NCI-H1105 treated with DMSO at 0.1 percent for 48 hours (cell line): ENCODE measurements at regions not wholly inside any gene's neighbourhood (a gene's known extent, or its start where the extent isn't known, plus 50 kb on each side); places are given as distances from the start of the nearest gene placed in this dataset.

ENCODE experiments used
- DNase-seq: peaks from one replicate; lab custom pipeline; 2025; lab: John Stamatoyannopoulos, UW

DNA sequence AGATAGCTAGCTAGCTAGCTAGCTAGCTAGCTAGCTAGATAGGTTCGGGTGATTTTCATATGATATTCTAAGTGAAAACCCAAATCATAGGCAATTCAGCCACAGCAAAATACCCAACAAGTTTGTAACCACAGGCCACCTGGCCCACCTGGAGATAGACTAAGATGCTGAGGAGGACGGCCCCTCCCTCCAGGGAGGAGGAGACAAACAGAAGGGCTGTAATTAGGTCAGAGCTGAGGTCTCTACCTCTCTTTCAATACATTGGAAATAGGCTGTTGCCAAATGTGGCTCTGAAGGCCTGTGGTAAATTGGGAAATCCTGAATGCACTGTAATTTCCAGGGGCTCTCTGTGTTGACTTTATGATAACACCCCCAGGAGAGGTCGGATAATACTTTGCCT, 382.2 kb downstream of the FGF9 start:
- DNase-seq: no peak

DNA sequence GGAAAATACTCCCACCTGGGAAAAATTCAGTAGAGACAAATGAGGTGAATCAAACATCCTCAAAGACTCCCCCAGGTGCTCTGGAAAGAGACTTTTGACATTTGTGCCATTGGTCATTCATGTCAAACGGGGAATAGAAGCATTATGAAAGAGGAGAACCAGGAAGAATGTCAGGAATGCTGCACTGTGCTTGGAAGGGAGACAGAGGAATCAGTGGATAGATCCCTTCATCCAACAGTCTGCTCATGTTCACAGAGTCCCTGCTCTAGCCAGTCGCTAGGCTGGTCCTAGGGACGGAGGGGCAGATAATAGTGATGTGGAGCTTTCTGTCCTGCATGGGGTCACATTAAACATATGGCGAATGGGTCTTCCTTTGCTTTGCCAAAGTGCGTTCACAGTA, 384.4 kb downstream of the FGF9 start:
- no peak for DNase-seq

DNA sequence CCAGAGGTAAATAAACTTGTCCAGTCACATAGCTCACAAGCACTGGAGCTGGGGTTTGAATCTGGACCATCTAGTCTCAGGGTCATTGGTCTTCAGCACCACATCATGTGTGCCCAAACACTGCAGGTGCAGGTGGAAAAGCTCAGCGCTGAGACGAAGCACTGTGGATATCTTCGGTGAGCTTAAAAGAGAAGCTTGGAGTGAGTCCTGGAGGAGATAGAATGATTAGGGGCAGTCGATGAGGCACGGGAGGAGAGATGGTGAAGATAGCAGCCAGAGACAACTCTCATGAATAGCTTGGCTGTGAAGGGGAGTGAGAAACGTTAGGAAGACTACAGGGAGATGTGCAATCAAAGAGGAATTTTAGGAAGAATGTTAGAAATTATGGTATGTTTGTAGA, 389.3 kb downstream of the FGF9 start:
- no peak for DNase-seq

DNA sequence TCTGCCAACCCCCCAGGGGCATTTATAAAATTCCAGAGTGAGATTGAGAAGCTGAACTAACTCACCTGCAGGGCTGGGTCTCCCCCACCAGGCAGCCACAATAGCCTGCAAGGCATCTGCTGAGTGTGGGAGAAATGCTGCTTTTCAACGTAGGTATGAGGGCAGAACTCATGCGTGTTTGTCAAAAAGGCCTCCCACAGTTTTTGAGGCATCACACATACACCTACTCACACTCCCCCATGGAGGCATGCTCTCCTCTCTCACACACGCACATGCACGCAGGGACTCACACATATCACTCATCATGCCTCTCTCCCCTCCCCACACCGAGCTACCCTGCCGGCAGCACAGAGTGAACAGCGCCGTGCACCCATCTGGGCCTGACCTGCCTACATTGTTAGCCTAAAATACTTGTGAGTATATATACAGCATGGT, 390.5 kb downstream of the FGF9 start:
- no peak for DNase-seq

DNA sequence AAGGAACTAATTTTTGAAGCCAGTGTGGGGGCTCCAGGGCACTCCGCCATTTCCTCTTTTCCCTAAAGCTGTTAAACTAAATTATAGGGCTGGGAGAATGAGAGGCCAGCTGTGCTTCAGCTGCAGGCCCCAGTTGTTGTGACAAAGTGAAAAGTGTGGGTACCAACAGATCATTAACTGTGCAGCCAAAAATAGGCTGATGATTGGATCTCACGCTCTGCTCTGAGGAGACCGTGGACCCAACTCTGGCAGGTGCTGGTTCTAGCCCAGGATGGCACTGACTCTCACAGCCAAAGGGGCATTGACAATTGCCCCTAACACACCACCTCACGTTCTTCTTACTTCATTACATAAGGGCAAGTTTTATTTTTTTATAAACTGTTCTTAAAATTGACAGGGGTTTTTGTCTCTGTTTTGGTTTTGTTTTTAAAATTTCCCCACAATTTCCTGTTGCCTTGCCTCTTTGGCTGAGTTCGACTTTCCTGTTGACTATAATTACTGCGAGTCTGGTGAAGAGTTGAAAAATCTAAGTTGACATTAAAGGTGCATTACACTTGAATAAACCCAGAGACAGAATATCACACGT, 391.0 kb downstream of the FGF9 start:
- peak; percentile 16 for DNase-seq

DNA sequence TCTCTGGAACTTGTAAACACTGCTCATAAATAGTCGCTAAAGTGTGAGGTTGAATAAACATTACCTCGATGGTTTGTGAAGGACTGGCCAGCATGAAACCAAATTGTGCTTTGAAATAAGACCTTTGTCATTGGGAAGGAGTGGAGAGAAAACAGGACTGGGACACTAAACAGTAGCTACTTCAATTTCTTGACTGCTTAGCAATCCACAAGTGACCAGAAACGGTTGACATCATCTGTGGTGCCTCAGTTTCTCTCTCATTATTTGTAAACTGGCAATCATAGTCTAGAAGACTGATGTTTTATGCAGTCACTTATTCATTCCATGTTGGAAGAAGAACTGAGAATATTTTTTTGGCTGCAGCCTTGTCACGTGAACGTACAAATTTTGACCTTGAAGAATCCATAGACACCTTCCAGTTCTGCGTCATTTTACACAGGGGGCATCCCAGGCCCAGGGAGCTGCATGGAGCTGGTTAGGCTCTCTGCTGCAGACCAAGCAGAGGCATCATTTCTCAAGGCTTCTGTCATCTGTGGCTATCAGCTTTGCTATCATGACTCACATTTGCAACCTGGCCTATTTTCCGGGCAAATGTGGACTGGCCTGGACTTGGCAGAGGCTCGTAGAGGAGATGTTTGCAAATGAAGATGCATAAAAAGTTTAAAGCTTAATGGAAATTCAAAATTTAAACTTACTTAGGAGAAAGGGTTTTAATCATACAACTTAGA, 391.8 kb downstream of the FGF9 start:
- no peak for DNase-seq

DNA sequence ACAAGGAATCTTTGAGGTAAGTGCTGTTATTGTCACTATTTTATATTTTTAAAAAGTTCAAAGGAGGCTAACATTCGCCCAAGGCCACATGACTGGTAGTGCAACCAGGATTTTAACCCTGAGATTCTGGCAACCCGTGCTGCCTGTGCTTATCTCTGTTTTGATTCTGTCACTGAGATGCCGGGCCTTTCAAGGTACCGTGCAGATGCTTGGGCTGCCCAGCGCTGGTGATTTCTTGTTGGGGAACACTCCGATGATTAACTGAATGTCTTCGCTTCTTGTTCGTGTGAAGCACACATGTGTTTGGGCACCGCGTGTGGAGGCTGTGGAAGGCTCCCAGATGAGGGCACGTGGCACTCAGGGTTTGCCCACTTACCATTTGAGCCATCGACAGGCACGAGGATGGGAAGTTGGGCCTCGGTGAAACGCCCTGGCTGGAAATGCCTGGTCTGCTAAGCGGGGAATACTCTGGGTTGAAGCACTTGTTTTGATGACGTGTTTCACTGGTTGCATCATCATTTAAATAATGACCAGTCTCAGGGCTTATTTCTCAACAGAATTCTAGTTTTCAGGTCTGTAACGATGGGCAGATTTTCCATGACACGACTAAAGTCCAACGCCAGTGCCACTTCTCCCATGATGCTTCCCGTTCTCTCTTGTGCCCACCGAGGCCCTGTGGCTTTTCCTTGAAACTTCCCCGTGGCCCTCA, 392.7 kb downstream of the FGF9 start:
- DNase-seq: no peak

DNA sequence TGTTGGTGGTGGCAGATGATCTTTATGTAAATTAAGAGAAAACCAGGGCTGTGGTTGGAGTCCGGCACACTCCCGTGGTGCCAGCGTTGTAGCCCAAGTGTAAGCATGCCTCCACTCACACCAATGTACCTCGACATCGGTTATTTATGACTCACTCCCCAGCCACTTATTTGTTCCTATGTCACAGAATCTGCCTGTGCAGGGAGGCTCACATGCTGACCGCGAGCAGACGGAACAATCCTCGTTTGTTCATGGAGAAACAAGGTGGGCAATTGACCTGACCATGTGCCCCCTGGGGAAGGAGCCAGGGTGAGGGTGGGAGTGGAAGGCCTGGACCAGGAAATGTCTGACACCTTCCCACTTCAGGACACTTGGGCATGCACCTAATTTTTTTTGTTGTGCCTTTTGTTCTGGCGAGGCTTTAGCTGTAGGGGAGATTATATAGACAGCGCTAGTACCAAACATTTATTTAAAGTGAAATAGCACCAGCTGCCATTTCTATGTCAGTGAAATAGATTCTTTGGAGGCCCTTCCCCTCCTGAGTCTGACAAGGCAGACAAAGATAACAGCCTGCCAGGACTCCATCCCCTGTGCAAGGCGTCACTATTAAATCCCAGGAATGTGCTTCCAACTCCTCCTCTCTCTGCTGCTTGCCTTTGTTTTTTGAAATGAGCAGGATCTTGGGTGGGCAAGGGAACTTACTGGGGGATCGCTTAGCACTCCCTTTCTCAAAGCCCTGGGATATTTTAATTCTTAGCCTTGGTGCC, 394.2 kb downstream of the FGF9 start:
- no peak for DNase-seq

DNA sequence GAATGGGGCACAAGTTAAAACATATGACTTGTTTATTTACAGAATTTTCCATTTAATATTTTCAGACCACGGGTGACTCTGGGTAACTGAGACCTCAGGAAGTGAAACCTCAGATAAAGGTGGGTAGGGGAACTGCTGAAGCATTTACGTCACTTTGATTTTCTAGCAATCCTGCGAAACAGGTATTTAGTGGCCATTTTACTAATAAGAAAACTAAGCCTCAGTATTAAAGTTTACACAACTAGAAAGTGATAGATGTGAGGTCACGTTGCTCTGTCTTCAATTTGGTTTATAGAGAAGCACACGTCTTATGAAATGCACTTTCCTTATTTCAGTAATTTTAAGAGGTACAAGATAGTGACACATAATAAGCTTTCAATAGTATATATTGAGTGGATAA, 402.8 kb downstream of the FGF9 start:
- no peak for DNase-seq

DNA sequence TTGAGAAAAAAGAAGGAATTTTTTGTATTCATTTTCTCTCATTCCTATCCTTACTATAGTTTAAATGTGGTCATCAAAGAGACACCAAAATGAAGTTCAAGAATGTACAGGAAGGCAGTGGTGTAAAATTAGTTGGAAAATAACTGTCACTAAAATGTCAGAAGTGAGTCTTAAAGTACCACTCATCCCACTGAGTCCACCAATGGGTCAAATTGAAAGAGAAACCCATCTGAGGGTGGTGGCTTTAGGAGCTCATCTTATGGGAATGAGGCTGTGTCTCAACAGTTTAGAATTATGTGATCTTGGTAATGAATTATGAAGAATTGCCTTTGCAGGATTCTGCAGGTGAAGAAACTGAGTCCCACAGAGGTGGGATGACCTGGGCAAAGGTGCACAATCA, 403.5 kb downstream of the FGF9 start:
- DNase-seq: no peak

DNA sequence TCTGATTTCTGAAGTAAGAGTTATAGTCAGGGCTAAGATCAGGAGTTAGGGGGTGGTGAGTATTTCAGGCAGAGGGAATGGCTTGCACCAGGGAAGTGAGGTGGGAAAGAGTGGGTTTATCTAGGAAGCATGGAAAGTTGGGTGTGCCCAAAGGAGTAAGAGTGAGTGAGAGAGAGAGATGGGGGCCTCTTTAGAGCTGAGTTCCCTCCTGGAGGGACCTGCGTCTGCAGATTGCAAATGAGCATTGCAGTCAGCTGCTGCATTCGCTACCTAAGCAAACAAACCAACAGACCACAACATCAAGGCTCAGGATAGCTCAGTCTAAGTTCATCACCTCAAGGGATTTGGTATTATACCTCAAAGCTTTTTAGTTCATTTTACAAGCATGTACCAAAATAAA, 405.8 kb downstream of the FGF9 start:
- DNase-seq: peak; percentile 46

DNA sequence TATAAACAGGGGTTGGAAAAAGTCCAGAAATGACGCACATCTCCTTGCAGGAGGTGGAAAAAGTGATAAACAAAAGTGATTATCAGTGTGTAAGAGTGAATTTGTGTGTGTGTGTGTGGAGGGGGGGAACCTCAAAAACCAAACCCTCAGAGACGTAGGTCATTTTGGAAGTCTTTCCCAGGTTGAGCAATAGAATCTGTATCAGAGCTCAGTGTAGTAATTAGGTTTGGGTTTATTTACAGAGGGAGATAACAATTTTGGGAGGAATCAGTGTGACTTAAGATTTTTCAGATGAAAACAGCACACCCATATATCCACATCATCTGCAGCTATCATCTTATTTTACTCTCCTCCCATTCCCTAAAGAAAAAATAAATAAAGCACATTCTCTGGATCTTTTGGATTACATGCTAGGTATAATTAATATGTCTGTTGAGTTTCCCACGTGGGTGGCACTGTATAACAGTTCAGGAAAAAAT, 406.4 kb downstream of the FGF9 start:
- peak; percentile 16 for DNase-seq

DNA sequence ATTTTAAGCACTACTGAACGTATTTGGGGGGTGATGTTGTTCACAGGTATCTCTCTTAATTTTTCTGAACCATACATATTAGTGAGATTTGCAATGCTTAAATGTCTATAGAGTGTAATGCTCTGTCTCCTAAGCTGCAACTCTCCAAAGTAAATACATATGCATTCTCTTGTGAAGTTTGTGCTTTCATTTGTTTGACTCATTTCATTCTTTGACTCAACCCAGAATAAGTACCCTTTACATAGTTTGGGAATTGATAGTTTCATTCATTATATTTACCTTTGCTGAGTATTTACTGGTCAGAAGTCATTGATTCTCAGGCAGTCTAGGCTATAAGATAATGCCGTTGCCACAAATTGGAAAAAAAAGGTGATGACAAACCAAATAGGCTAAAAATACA, 406.9 kb downstream of the FGF9 start:
- DNase-seq: no peak

DNA sequence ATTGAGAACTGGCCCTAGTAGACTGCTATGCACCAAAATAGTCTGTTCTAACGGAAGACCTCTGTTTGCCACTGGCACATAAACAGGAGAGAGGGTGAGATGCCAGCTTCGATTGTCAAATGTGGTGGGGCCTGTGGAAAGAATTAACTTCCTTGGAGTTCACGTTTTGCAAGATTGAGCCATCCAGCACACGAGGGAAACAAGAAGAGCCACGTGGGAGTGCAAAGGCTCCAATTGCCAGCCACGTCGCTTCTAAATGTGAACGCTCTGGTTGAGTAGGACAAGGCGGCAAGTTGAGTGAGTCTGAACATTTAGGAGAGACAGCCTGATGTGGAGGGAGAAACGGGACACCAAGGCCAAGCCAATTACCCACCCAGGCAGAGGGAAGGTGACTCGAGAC, 409.1 kb downstream of the FGF9 start:
- no peak for DNase-seq

DNA sequence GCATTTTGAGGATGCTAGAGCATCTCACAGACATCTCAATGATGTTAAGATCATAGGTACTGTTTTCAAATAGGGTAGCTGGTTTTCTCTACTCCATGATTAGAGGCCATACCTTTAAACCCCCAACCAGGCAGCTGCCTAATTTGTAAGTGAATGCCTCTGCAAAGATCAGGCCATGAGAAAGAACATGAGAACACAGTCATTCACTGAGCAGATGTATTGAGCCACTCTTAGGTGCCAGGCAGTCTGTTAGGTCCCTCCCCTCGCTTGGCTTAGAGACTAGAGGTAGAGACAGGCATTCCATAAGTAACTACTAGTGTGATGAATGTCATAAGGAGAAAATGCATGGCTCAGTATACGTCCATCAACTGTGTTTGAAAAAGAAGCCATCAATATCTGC, 410.0 kb downstream of the FGF9 start:
- DNase-seq: peak; percentile 78

DNA sequence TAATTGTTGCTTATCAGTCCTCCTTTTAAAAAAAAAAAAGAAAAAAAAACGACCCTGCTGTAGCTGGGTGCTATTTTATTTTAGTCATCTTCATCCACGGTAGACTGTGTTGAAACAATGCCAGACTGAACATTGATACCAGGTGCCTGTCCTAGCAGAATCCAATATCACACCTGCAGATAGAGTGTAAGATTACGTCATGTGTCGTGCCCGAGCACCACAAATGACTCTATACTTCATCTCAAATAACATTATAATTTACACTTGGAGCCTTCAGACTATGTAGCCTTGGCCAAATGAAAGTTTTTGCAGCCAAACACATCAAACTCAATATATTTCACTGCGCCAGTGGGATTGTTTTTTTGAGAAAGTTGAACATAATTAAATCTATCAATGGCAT, 410.6 kb downstream of the FGF9 start:
- DNase-seq: peak; percentile 81

DNA sequence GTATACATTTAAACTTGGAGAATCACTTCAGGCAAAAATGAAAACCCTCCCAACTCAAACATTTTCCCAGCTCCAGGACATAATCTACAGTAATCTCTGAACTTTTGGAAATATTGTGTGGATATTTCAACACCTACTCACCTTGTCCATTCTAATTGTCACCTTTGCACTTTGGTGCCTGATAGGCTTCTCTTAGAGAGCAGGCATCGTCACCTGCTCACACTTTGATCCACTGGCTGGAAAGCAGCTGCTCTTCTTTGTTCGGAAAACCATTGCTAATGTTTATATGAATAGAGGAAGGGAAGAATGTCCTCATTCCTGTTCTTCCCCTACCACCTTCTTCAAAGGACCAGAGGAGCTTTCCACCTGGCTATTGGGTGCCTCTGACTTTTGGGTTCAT, 411.2 kb downstream of the FGF9 start:
- DNase-seq: peak; percentile 27

DNA sequence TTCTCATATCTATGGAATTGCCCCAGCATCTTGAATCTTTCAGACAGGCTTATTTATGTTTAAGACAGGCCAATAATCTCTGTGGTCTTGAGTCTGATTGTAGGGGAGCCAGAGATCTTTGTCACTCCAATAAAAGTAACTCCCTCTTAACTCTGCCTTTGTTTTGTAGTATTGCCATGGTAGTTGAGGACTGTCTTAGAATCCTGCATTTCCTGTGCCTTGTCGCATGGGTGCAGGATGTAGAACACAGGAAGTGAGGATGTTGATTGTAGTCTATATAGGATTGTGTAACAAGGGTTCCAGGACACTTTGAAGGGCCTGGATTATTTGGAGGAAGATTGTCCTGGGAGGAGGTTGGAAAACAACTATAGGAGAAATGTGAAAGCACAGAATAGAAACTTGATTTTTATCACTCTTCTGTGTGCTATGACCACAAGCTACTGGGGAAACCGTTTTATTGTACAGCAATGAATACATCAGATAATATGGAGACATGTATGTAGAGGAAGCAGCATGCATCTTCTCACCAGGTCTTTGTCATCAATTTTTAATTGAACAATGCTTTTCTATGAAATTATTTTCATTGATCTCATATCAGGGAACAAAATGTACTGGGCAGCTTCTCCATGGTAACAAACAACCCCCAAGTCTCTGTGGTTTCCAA, 411.7 kb downstream of the FGF9 start:
- DNase-seq: no peak

DNA sequence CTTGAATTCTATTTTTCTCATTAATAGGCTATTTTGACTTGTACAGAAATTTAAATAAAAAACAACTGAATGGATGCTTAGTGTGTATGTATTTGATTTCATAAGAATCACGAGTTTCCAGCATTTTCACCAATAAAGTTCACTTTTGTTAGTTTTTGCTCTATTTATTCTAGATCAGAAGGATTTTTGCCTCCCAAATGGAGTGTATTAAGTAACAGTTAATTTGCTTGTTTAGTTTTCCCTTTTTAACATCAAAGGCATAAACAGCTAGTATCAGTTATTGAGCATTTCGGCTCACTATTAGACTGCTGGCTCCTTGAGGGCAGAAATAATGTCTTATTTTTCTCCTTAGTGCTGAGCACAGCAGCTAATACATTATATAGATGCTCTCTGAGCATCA, 414.1 kb downstream of the FGF9 start:
- DNase-seq: no peak

DNA sequence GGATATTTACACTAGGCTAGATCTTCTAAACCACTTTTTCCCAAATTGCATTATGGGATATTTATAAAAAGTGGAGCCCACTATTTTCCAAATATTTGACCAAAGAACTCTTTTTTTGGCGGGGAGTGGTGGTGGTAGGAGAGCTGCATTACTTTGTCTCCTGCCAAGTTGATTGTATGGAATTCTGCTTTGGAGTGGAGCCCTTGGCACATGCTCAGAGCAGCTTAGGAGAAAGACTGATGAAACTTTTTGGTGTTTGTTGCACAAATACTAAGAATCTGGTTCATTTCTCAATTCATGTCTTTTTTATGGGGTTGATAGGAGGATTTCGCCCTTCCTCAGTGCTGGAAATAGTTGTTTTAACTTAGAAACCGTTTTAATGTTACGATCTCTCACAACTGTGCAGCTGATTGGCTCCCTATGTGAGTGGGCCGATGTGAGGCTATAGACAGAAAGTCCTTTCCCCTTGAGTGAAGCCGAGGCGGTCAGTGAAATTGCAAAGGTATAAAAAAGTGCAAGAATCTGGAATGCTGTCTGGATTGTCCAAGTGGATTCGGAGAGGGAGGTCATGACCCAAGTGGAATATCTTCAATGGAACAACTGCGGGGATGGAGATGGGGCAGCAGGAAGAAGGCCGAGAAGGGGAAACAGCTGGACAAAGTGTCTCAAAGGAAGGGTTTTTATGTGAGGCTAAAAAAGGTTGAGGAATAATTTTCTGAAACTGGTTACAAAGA, 415.9 kb downstream of the FGF9 start:
- DNase-seq: no peak

DNA sequence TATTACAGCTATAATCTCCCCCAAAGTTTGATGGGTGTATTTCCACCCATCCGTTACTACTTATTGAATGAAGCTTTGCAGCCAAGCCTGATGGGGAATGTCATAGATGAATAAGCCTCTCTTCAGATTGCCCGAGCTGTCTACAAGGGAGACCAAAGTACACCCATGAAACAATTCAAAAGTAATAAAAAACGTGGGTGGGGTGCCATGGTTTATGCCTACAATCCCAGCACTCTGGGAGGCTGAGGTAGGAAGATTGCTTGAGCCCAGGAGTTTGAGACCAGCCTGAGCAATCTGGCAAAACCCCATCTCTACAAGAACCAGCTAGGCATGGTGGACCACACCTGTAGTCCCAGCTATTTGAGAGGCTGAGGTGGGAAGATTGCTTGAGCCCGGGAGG, 419.2 kb downstream of the FGF9 start:
- DNase-seq: no peak
